A673 (cell line): ENCODE measurements at regions not wholly inside any gene's neighbourhood (a gene's known extent, or its start where the extent isn't known, plus 50 kb on each side); places are given as distances from the start of the nearest gene placed in this dataset.
A peak's percentile ranks its signal among the peaks of the same experiment; 100 is the strongest.

Experiments
- BruUV-seq: library from RNA; stranded (reverse); fragments of 400-500 nt; replicated peaks from 2 replicates; lab custom pipeline; 2021; lab: Mats Ljungman, UMichigan
- CTCF ChIA-PET: fragments of 300-600 bp; sonication (Branson Sonifier 250); formaldehyde crosslinking; loops from one replicate; lab custom pipeline; 2022; ENCODE audit warnings: antibody characterized with exemption; lab: Charles Lee
- POLR2A ChIA-PET: fragments of 300-600 bp; sonication (Branson Sonifier 250); formaldehyde crosslinking; loops from one replicate; lab custom pipeline; 2022; ENCODE audit warnings: antibody characterized with exemption; ENCODE audit not compliant: low non-redundant PET; lab: Charles Lee
- DNase-seq: peaks from one replicate; pipeline ENCODE4 v3.0.0-alpha.2; 2015; ENCODE audit warnings: low spot score
- H3K27ac ChIP-seq: fragments of 200-600 bp; sonication (generic); 2 replicates; pipeline ENCODE4 v1.5.1; 2016; ENCODE audit warnings: mixed run types, low read depth, mild to moderate bottlenecking, mixed read lengths, antibody characterized with exemption, low read length; ENCODE audit not compliant: poor library complexity, severe bottlenecking
- H3K27me3 ChIP-seq: fragments of 200-600 bp; sonication (generic); replicated peaks from 2 replicates; pipeline ENCODE4 v1.6.1; 2017; ENCODE audit warnings: mixed run types, low read depth, mild to moderate bottlenecking, mixed read lengths, antibody characterized with exemption, low read length; ENCODE audit not compliant: insufficient read depth, poor library complexity
- H3K36me3 ChIP-seq: fragments of 200-600 bp; sonication (generic); 2 replicates; pipeline ENCODE4 v1.6.1; 2016; ENCODE audit warnings: mixed run types, mild to moderate bottlenecking, mixed read lengths, antibody characterized with exemption, low read length; ENCODE audit not compliant: insufficient read depth, poor library complexity, severe bottlenecking
- H3K4me1 ChIP-seq: fragments of 200-600 bp; sonication (generic); 2 replicates; pipeline ENCODE4 v1.6.1; 2017; ENCODE audit warnings: mixed run types, mild to moderate bottlenecking, mixed read lengths, antibody characterized with exemption, low read length; ENCODE audit not compliant: insufficient read depth, poor library complexity, severe bottlenecking
- H3K4me3 ChIP-seq: fragments of 200-600 bp; sonication (generic); 2 replicates; pipeline ENCODE4 v1.5.1; 2016; ENCODE audit warnings: low read depth, mixed run types, mild to moderate bottlenecking, mixed read lengths, low read length; ENCODE audit not compliant: poor library complexity, severe bottlenecking
- H3K9me3 ChIP-seq: fragments of 200-600 bp; sonication (generic); 2 replicates; pipeline ENCODE4 v1.6.1; 2016; ENCODE audit warnings: mixed run types, low read depth, mild to moderate bottlenecking, mixed read lengths, antibody characterized with exemption, low read length; ENCODE audit not compliant: poor library complexity, severe bottlenecking
- EZH2 ChIP-seq: fragments of 200-600 bp; sonication (generic); IDR thresholded peaks from 2 replicates; pipeline ENCODE4 v1.6.1; 2017; ENCODE audit warnings: borderline replicate concordance, low read depth, mild to moderate bottlenecking, mixed read lengths, antibody characterized with exemption, low read length; ENCODE audit not compliant: poor library complexity, severe bottlenecking
- intact Hi-C: fragments of 100-400 bp; cut with micrococcal nuclease; formaldehyde crosslinking; loops from one replicate; pipeline ENCODE4 v1.10.0; 2022; ENCODE audit not compliant: unreplicated experiment
- TF ChIP-seq, protein P1 (sequence below): fragments of 300-800, 200-600 bp; sonication (generic); conservative IDR thresholded peaks from 2 replicates; pipeline ENCODE4 v1.5.1; 2017; ENCODE audit warnings: low read depth, mild to moderate bottlenecking, antibody characterized with exemption, low read length, moderate library complexity, mixed read lengths

DNA sequence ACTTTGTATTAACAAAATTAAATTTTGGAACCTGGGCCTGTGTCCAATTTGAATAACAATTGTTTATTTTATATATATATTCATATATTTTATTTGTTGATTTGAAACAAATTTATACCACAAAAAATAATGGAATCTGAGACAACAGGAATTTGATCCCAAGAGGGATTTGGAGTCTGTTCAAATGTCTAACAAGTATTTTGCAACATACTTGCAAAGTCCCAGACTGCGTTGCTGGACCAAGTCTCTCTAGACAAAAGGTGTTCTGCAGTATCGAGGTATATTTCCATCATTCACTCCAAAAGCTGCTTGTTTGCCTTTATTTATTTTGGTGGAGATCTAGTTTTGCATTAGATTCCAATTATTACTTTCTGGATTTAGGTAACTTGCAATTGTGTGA, 68.7 kb upstream of the PTPRR start:
- Histone ChIP-seq H3K27me3 (no peaks in the 10 kb centered on the region), H3K4me3 (no peak overlapping the region), H3K27ac (no peak overlapping the region), H3K9me3 (no peaks in the 10 kb centered on the region), H3K36me3 (no peaks in the 10 kb centered on the region), H3K4me1 (peaks cover 4% of the 10 kb centered on the region)
- intact Hi-C loops: no loop called here
- TF ChIP-seq, protein P1, sequence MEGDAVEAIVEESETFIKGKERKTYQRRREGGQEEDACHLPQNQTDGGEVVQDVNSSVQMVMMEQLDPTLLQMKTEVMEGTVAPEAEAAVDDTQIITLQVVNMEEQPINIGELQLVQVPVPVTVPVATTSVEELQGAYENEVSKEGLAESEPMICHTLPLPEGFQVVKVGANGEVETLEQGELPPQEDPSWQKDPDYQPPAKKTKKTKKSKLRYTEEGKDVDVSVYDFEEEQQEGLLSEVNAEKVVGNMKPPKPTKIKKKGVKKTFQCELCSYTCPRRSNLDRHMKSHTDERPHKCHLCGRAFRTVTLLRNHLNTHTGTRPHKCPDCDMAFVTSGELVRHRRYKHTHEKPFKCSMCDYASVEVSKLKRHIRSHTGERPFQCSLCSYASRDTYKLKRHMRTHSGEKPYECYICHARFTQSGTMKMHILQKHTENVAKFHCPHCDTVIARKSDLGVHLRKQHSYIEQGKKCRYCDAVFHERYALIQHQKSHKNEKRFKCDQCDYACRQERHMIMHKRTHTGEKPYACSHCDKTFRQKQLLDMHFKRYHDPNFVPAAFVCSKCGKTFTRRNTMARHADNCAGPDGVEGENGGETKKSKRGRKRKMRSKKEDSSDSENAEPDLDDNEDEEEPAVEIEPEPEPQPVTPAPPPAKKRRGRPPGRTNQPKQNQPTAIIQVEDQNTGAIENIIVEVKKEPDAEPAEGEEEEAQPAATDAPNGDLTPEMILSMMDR: no peak
- TF ChIP-seq EZH2: no peak
- ChIA-PET POLR2A (interaction anchor here (0.7 kb wide), 1 partner anchor 473 kb away, joined by 4 read pairs; no protein-coding TSS in a partner anchor), CTCF (no interaction called here)
- no peak for DNase-seq
- BruUV-seq: no TSS peak

DNA sequence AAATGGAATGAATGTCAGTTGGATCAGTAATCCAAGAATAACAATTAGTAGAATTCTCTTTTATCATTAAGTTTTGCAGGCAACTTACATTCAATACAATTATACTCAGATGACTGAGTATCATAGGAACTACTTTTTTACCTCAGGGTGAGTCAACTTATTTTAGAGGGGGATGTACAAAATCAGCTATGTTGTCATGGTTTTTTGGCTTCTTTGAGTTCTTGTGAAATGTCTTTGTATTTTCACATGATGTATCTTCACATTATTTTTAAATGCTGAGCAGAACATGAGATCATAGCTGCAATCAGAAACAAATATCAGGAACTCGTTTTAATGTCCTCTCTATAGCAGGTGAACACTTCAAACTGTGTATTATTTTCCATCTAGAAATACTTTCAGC, 65.3 kb upstream of the PTPRR start:
- no peak overlapping the region for H3K27ac ChIP-seq

DNA sequence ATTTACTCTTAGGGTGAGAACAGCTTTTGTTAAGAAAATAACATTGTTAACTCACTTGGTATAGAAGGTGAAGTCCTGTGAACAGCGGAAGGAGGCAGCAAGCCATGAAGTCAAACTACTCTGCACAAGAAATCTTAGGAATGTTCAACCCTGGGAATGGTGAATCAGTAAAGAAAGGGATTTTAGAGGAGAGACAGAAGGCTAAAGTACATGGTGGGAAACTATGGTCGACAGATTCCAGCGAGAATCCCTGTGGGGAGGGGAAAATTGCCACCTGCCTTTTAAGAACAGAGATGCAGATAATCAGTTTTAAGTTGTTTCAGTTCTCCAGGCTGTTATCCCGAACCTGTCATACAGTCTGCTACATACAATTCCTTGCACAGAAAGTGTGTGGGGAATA, 63.2 kb upstream of the PTPRR start:
- Histone ChIP-seq H3K27me3 (no peaks in the 10 kb centered on the region), H3K4me3 (no peak overlapping the region), H3K36me3 (no peaks in the 10 kb centered on the region), H3K4me1 (peaks cover 35% of the 10 kb centered on the region), H3K27ac (peak overlapping the region; percentile 52), H3K9me3 (no peaks in the 10 kb centered on the region)
- intact Hi-C loops: no loop called here
- TF ChIP-seq EZH2: no peak
- TF ChIP-seq, protein P1: no peak
- BruUV-seq: no TSS peak
- ChIA-PET POLR2A (interaction anchor here (0.6 kb wide), 1 partner anchor 656 kb away, joined by 3 read pairs; no protein-coding TSS in a partner anchor), CTCF (no interaction called here)
- no peak for DNase-seq

More for the DNA sequence above, 65.3 kb upstream of the PTPRR start:
- Histone ChIP-seq H3K27me3 (no peaks in the 10 kb centered on the region), H3K9me3 (no peaks in the 10 kb centered on the region), H3K4me1 (peaks cover 35% of the 10 kb centered on the region), H3K36me3 (no peaks in the 10 kb centered on the region), H3K4me3 (no peak overlapping the region)
- TF ChIP-seq, protein P1: no peak
- TF ChIP-seq EZH2: no peak
- DNase-seq: no peak
- intact Hi-C loops: no loop called here
- no TSS peak for BruUV-seq
- POLR2A ChIA-PET: no interaction called here
- CTCF ChIA-PET: no interaction called here
